ENCODE measurements at regions not wholly inside any gene's neighbourhood (a gene's known extent, or its start where the extent isn't known, plus 50 kb on each side); places are given as distances from the start of the nearest gene placed in this dataset.

DNA sequence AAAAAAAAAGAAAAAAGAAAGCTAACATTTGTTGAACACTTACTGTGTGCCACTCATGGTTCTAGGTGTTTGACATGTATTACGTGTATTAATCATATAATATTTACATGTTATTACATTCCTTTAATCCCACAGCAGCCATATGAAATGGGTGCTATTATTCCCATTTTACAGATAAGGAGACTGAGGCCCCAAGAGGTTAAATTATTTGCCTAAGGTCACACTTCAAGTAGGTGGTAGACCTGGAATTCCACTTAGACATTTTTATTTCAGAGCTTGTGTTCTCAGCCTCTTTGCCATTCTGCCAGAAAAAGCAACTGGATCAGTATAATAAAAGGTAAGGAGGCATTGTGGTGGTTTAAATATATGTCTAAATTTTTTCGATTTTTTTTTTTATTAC, 55.1 kb upstream of the HS3ST4 start:
- TF ChIP-seq CTCF (conservative IDR thresholded peaks at IDR 0.05; ENCODE audit: low read depth in 2 of 2) (no peak), POLR2AphosphoS5 (IDR thresholded peaks at IDR 0.05; ENCODE audit: low read depth) (no peak), EZH2 (IDR thresholded peaks at IDR 0.05; ENCODE audit: low read depth, unreplicated experiment) (no peak), ZNF114 (CRISPR knock-in tag; IDR thresholded peaks at IDR 0.05) (no peak), EZH2phosphoT487 (IDR thresholded peaks at IDR 0.05; ENCODE audit: unreplicated experiment) (no peak)

All from GM23338 (cell line).